ENCODE measurements at regions not wholly inside any gene's neighbourhood (a gene's known extent, or its start where the extent isn't known, plus 50 kb on each side); places are given as distances from the start of the nearest gene placed in this dataset.
"Not testable (repeated sequence)": the region's sequence is repeated elsewhere in the genome, so short reads cannot be mapped to it uniquely, and the experiment has no call there.

GRCh38 chr5:40453689-40454088, 226.0 kb upstream of the PTGER4 start:
- ATAC-seq: no peak
- no peak for DNase-seq

GRCh38 chr5:40452874-40453624, 226.7 kb upstream of the PTGER4 start:
- ATAC-seq (no peak), DNase-seq (no peak)

DNA sequence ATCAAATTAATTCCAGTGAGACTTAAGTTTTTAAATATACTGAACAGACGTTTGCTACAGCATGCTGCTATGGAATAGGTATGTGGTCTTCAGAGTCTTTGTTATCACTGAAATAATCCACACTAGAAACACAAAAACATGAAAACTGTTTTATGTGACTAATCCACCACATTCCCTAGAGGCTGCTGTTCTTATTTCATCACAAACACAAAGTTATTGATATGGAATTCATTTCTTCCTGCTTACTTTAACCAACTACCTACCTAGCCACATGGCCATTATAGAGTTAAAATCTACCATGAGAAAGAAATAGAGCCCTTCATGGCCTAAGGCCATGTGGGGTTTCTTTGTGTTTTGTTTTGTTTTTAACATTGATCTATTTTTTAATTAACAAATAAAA, 232.3 kb upstream of the PTGER4 start:
- ATAC-seq (no peak), DNase-seq (no peak)

DNA sequence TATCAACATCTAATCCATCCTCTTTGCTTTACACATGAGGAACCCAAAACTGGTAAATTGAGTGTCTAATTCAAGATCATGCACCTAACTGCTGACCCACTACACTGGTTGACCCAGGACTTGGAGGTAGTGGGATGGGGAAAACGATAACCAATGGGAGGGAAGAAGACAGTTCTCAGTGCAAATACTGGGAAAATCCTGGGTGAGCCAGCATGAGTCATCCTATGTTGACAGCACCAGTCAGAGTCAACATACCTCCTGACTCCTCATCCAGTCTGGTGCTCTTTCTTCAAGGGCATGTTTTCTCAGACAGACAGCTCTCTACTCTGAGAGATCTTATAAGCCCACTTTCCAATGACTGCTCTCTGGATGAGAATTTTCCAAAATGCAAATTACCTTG, 232.8 kb upstream of the PTGER4 start:
- DNase-seq (no peak), ATAC-seq (peak; percentile 55)

GRCh38 chr5:40442346-40442745, 237.4 kb upstream of the PTGER4 start:
- no peak for DNase-seq
- ATAC-seq: no peak

DNA sequence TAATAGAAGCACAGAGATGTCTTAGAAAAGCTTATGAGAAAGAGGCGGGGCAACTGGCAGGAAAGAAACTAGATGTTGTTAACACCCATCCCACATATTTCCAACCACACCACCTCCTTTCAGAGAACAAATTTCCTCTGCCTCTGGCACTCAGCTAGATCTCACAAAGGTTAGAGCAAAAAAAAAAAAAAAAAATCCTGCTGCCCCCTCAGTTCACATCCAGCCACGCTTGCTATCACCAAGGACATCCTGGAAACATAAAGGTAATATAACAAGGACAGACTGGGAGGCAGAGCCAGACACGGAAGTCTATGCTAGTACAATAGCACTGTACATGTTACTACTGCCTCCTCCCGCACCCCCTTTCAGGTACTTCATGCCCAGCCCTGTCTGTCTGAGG, 238.0 kb upstream of the PTGER4 start:
- peak; percentile 57 for ATAC-seq
- DNase-seq: peak; percentile 53

DNA sequence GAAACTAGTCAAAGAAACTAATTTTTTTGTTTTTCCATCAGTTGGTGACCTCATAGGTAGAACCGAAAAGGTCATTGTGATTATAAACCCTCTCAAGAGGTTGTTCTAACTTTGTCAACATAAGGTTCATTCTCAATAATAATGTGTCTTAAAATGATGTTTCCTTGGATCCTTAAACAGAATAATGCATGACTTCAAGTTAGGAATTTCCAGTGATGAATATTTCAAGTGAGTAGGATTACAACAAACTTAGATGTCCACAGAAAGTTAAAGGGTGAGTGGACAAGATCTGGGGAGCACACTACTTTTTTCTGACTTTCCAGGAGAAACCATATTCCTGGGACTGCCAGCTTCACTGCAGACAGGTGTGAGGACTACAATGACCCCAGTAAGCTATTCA, 239.0 kb upstream of the PTGER4 start:
- ATAC-seq: no peak
- no peak for DNase-seq

GRCh38 chr5:40439103-40439502, 240.6 kb upstream of the PTGER4 start:
- ATAC-seq: not testable (repeated sequence)

GRCh38 chr5:40438646-40439045, 241.1 kb upstream of the PTGER4 start:
- DNase-seq: not testable (repeated sequence)

More at GRCh38 chr5:40439103-40439502, 240.6 kb upstream of the PTGER4 start:
- not testable (repeated sequence) for DNase-seq

DNA sequence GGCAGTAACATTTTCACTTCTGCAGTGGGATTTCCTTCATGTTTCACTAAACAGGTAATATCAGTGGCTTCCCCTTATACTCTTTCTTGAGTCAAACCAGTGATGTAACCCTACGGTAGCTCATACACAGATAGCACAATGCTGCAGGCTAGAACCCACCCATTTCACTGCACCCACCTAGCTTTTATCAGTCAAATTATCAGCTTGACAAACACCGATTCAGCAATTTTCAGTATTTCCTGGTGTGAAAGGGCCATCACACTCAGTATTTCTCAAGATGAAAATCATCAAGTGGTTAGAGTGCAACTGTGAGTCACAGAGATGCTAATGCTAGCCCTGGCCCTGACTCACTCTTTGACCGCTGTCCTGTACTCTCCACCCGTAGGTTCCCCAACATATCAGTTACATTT, 242.3 kb upstream of the PTGER4 start:
- DNase-seq (peak; percentile 22), ATAC-seq (peak; percentile 76)

More at GRCh38 chr5:40438646-40439045, 241.1 kb upstream of the PTGER4 start:
- ATAC-seq: not testable (repeated sequence)

DNA sequence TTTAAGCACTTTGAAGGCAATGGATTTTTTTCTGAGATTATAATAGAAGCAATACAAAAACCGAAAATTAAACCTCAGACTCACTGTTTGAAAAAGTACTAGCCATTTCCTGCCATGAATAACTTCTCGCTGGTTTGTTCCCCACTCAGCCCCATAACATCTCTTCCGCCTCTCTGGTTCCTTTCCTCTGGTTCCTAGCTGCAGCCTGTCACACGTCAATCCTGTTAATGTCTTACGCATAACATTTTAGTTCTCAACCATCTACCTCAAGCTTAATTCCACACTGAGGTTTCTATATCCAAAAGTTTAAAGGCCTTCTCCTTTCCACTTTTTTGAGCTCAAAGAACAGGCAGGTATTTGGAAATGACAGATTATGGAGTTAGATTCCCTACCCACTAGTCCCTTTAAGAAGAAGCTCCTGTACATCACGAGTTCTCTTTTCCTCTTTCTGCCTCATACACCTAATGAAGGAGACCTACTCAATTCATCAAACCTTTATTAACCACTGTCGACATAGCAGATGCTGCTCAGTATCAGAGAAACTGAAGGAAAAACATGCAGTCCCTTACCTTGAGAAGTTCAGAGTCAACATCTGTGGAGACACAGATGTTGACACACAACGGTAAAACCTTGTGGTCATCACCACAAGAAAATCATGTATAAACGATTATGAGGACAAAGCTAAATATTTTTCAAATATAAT, 243.0 kb upstream of the PTGER4 start:
- ATAC-seq (peak; percentile 53), DNase-seq (peak; percentile 20)

GRCh38 chr5:40435706-40436105, 244.0 kb upstream of the PTGER4 start:
- not testable (repeated sequence) for ATAC-seq, DNase-seq

GRCh38 chr5:40432836-40433235, 246.9 kb upstream of the PTGER4 start:
- DNase-seq (no peak), ATAC-seq (no peak)

DNA sequence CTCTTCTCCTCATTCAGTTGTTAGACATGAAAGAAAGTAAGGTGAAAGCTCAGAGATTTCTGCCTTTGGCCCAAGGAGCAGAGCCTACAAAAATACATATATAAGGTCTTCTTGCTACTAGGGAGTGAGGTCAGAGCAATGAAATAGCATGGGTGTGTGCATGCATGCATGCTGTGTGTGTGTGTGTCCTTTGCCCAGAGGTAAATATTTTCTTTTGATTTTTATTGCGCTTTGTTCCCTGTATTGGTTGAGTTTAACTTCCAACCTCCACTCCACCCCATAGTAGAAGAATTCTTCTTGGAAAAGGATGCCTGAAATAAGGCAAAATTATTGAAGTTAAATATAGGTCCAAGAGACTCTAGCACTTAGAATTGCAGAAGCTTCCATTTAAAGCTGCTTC, 248.0 kb upstream of the PTGER4 start:
- no peak for ATAC-seq

DNA sequence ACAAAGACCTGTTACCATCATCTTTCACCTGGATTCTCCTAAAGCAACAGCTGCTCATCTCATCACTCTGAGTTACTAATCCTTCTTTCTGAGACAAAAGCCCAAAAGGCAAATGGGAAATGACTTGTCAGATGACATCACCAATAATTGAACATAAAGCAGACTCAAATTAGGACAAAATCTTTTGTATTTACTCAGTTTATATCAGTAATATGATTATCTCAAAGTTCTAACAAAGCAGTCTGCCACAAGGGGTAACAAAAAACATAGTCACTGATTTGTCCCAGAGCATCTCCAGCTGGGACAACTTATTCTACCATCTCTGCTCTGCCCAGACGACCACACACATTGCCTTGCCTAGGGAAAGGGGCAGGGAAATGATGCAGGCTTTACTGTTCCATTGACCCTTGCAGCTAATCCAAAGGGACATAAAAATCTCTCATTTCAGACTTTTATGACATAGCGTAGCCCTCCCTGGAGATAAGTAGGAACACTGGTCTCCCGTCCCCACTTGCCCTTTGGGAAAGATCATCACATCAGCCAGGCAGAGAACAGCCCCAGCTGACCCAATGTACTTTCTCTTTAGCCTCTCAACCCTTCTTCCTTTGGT, 249.5 kb upstream of the PTGER4 start:
- no peak for ATAC-seq
- no peak for DNase-seq

More for the DNA sequence above, 248.0 kb upstream of the PTGER4 start:
- DNase-seq: no peak

GRCh38 chr5:40429258-40430100, 250.2 kb upstream of the PTGER4 start:
- peak; percentile 60 for ATAC-seq
- DNase-seq: no peak

DNA sequence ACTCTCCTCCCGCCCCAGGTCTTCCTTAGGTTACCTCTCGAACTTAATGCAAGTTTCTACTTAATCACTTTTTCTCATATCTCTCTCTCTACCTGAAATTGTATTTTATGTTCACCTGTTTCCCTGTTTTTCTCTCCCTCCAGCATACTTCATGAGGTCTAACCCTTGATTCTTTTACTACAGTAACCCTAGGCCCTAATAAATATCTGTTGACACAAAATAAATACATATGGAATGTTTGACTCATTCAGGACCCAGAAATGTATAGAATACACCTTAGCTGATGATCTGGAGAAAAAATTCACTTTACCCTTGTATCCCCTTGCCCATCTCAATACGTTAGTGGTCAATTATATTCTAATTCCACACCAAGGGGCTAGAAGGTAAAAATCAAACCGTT, 250.9 kb upstream of the PTGER4 start:
- ATAC-seq: no peak
- no peak for DNase-seq

DNA sequence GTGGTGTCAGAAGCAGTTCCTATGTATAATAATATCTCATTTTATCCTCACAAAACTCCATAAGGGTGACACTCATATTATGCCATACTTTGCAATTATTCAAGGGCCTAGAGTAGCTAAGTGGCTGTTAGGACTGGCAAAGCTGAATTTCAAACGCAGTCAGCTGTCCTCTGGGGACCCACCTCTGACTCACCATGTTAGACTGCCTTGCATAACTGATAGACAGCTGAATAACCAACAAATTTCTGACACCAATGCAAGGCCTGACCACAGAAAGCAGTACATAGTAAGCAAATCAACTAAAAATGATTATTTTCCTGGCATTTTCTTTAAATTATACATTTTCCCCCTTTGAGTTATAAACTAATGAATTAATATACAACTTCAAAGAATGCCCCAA, 251.6 kb upstream of the PTGER4 start:
- DNase-seq (peak; percentile 21), ATAC-seq (peak; percentile 65)

- not testable (repeated sequence) for DNase-seq, ATAC-seq
Measured at GRCh38 chr5:40417046-40417810, 262.5 kb upstream of the PTGER4 start.

DNA sequence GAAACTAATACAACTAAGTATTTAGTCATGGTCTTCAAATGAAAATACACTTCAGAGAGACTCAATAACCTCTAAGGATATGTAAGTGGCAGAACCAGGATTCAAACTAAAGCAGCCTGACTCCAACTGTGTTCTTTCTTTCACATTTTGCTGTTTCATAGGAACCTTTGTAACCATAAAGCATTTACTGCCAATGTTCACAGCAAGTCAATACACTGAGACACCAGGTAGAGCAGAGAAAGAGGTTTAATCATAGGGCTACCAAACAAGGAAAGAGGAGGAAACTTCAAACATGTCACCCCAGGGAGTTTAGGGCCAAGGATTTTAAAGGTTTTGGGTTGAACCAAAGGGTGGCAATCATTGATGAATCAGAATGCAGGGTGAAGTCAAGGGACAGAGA, 263.1 kb upstream of the PTGER4 start:
- DNase-seq (no peak), ATAC-seq (no peak)

- no peak for DNase-seq
- ATAC-seq: peak; percentile 23
Measured at GRCh38 chr5:40416098-40416497, 263.6 kb upstream of the PTGER4 start.
